ENCODE measurements at regions not wholly inside any gene's neighbourhood (a gene's known extent, or its start where the extent isn't known, plus 50 kb on each side); places are given as distances from the start of the nearest gene placed in this dataset.

GRCh38 chr1:17886386-17886785, 131.3 kb downstream of the ACTL8 start (continued):
- no peak for TF ChIP-seq SUZ12 (IDR thresholded peaks at IDR 0.05; ENCODE audit: low read length)
- TF ChIP-seq SRF (IDR thresholded peaks at IDR 0.05; ENCODE audit: low read depth, low read length) = no peak
- no peak for TF ChIP-seq NRF1 (IDR thresholded peaks at IDR 0.05; ENCODE audit: low read depth, low read length)
- no peak for TF ChIP-seq RNF2 (IDR thresholded peaks at IDR 0.05; ENCODE audit: borderline replicate concordance, low read depth, low read length, missing control alignments, poor library complexity, severe bottlenecking)
- no peak for TF ChIP-seq POLR2A (IDR thresholded peaks at IDR 0.05; ENCODE audit: control extremely low read depth in 1 of 2, low read depth in 2 of 2, low read length in 2 of 2)
- TF ChIP-seq SIN3A (conservative IDR thresholded peaks at IDR 0.05 in 1 of 2, IDR thresholded peaks at IDR 0.05 in 1 of 2; ENCODE audit: low read depth in 1 of 2, low read length in 2 of 2) = no peak
- TF ChIP-seq USF2 (IDR thresholded peaks at IDR 0.05; ENCODE audit: low read length) = no peak
- TF ChIP-seq SP4 (IDR thresholded peaks at IDR 0.05; ENCODE audit: low read length) = no peak
